SK-N-SH (cell line): ENCODE measurements at regions not wholly inside any gene's neighbourhood (a gene's known extent, or its start where the extent isn't known, plus 50 kb on each side); places are given as distances from the start of the nearest gene placed in this dataset.

Experiments
- CTCF ChIA-PET: fragments of 300-600, 350-600 bp; formaldehyde crosslinking; extraction: SDS; loops from one replicate; lab custom pipeline; 2021; lab: Yijun Ruan, JAX
- POLR2A ChIA-PET: fragments of 350-600 bp; sonication (Branson Sonifier 250); formaldehyde crosslinking; extraction: SDS; loops from one replicate; lab custom pipeline; 2020; ENCODE audit warnings: antibody characterized with exemption, inconsistent platforms; lab: Yijun Ruan, JAX
- DNase-seq: peaks from one replicate; pipeline ENCODE4 v3.0.0; 2012
- H2AFZ ChIP-seq: fragments of 200-600 bp; sonication (generic); 2 replicates; pipeline ENCODE4 v1.8.1; 2016; ENCODE audit warnings: antibody characterized with exemption, mild to moderate bottlenecking, low read depth
- H3F3A ChIP-seq: fragments of 200-600 bp; sonication (generic); replicated peaks from 2 replicates; pipeline ENCODE3; 2016; ENCODE audit warnings: antibody characterized with exemption, mild to moderate bottlenecking; ENCODE audit not compliant: insufficient read depth
- H3K27ac ChIP-seq, 2 experiments: fragments of 200-500 bp in 1 of 2; fragments of 200-600 bp in 1 of 2; sonication (Bioruptor generic) in 1 of 2; sonication (generic), shearing (Covaris generic) in 1 of 2; 2 replicates each; pipeline versions ENCODE4 v1.5.1 to v1.6.1; 2014 to 2016; ENCODE audit warnings: low read depth in 2 of 2, inconsistent platforms in 1 of 2, low read length in 1 of 2, mild to moderate bottlenecking in 1 of 2, mixed read lengths in 1 of 2
- H3K27me3 ChIP-seq: fragments of 200-600 bp; sonication (generic), shearing (Covaris generic); 2 replicates; pipeline ENCODE4 v1.6.1; 2016; ENCODE audit warnings: mixed run types; ENCODE audit not compliant: insufficient read depth
- H3K36me3 ChIP-seq, 2 experiments: fragments of 200-500 bp in 1 of 2; fragments of 200-600 bp in 1 of 2; sonication (Bioruptor generic) in 1 of 2; sonication (generic) in 1 of 2; replicated peaks in 1 of 2; 2 replicates each; pipeline versions ENCODE3 to v1.5.1; 2014 to 2016; ENCODE audit warnings: low read length in 1 of 2, mild to moderate bottlenecking in 1 of 2; ENCODE audit not compliant: insufficient read depth in 2 of 2, control insufficient read depth in 1 of 2
- H3K4me1 ChIP-seq, 2 experiments: fragments of 200-500 bp in 1 of 2; fragments of 200-600 bp in 1 of 2; sonication (Bioruptor generic) in 1 of 2; sonication (generic), shearing (Covaris generic) in 1 of 2; 2 replicates each; pipeline versions ENCODE4 v1.5.1 to v1.6.1; 2014 to 2016; ENCODE audit warnings: low read depth in 1 of 2, low read length in 1 of 2, mixed run types in 1 of 2; ENCODE audit not compliant: insufficient read depth in 2 of 2, control insufficient read depth in 1 of 2
- H3K4me2 ChIP-seq: fragments of 200-600 bp; sonication (generic), shearing (Covaris generic); 2 replicates; pipeline ENCODE4 v1.6.1; 2017; ENCODE audit warnings: mixed run types
- H3K4me3 ChIP-seq, 2 experiments: fragments of 200-500 bp in 1 of 2; fragments of 200-600 bp in 1 of 2; sonication (Bioruptor generic) in 1 of 2; sonication (generic), shearing (Covaris generic) in 1 of 2; 2 replicates each; pipeline versions ENCODE4 v1.5.1 to v1.8.1; 2014 to 2016; ENCODE audit warnings: low read depth in 2 of 2, inconsistent platforms in 1 of 2, low read length in 1 of 2, mild to moderate bottlenecking in 1 of 2, mixed read lengths in 1 of 2, moderate library complexity in 1 of 2
- H3K79me2 ChIP-seq: fragments of 200-600 bp; sonication (generic); 2 replicates; pipeline ENCODE4 v1.8.1; 2017; ENCODE audit warnings: mild to moderate bottlenecking; ENCODE audit not compliant: insufficient read depth
- H3K9ac ChIP-seq: fragments of 200-600 bp; sonication (generic); 2 replicates; pipeline ENCODE4 v1.6.1; 2017; ENCODE audit warnings: mixed run types
- H3K9me2 ChIP-seq: fragments of 200-600 bp; sonication (generic); 2 replicates; pipeline ENCODE4 v1.6.1; 2017; ENCODE audit warnings: mixed run types
- H3K9me3 ChIP-seq: fragments of 200-600 bp; sonication (generic); 2 replicates; pipeline ENCODE4 v1.6.1; 2017; ENCODE audit warnings: mixed run types, mild to moderate bottlenecking, moderate library complexity
- H4K20me1 ChIP-seq: fragments of 200-600 bp; sonication (generic); 2 replicates; pipeline ENCODE4 v1.6.1; 2017; ENCODE audit warnings: mild to moderate bottlenecking, mixed run types; ENCODE audit not compliant: insufficient read depth
- CHD2 ChIP-seq: fragments of 150-350 bp; IDR thresholded peaks from 2 replicates; pipeline ENCODE4 v1.6.1; 2018; ENCODE audit warnings: low read length; ENCODE audit not compliant: partially characterized antibody
- CTCF ChIP-seq: fragments of 200-600 bp; sonication (generic); IDR thresholded peaks from 2 replicates; pipeline ENCODE4 v1.6.1; 2017; ENCODE audit warnings: antibody characterized with exemption, mild to moderate bottlenecking, moderate library complexity
- ELF1 ChIP-seq: IDR thresholded peaks from 2 replicates; pipeline ENCODE4 v1.4.0; 2012
- EZH2phosphoT487 ChIP-seq: fragments of 200-600 bp; sonication (generic); IDR thresholded peaks from 2 replicates; pipeline ENCODE4 v1.6.1; 2017; ENCODE audit warnings: low read depth, mixed run types, mild to moderate bottlenecking, antibody characterized with exemption, moderate library complexity, borderline replicate concordance
- FOSL2 ChIP-seq: IDR thresholded peaks from 2 replicates; pipeline ENCODE4 v1.4.0; 2012; ENCODE audit warnings: low read depth, mild to moderate bottlenecking, moderate library complexity, borderline replicate concordance
- FOXM1 ChIP-seq: IDR thresholded peaks from 2 replicates; pipeline ENCODE4 v1.4.0; 2012; ENCODE audit warnings: low read depth, mild to moderate bottlenecking
- IRF3 ChIP-seq: fragments of 150-350 bp; IDR thresholded peaks from 2 replicates; pipeline ENCODE4 v1.6.1; 2016; ENCODE audit warnings: mild to moderate bottlenecking, low read depth, low read length
- MAX ChIP-seq: IDR thresholded peaks from 2 replicates; pipeline ENCODE4 v1.4.0; 2012; ENCODE audit warnings: low read depth
- MXI1 ChIP-seq: IDR thresholded peaks from 2 replicates; pipeline ENCODE4 v1.6.1; 2012; ENCODE audit warnings: mild to moderate bottlenecking, low read depth, low read length, improper control_type of control experiment
- NFIC ChIP-seq: IDR thresholded peaks from 2 replicates; pipeline ENCODE4 v1.4.0; 2012; ENCODE audit warnings: borderline replicate concordance
- POLR2AphosphoS5 ChIP-seq: IDR thresholded peaks from 2 replicates; pipeline ENCODE4 v1.6.1; 2012; ENCODE audit warnings: low read depth, low read length
- RAD21 ChIP-seq: IDR thresholded peaks from 2 replicates; pipeline ENCODE4 v1.6.1; 2012; ENCODE audit warnings: mild to moderate bottlenecking, low read length
- RXRA ChIP-seq: IDR thresholded peaks from 2 replicates; pipeline ENCODE4 v1.4.0; 2012; ENCODE audit warnings: low read depth, mild to moderate bottlenecking, borderline replicate concordance
- SMC3 ChIP-seq: IDR thresholded peaks from 2 replicates; pipeline ENCODE4 v1.6.1; 2012; ENCODE audit warnings: low read depth, low read length, improper control_type of control experiment
- TAF1 ChIP-seq: IDR thresholded peaks from 2 replicates; pipeline ENCODE4 v1.6.1; 2012; ENCODE audit warnings: low read depth, mild to moderate bottlenecking, low read length, moderate library complexity, borderline replicate concordance
- USF1 ChIP-seq: IDR thresholded peaks from 2 replicates; pipeline ENCODE4 v1.4.0; 2012; ENCODE audit warnings: low read depth, borderline replicate concordance
- USF2 ChIP-seq: fragments of 150-350 bp; IDR thresholded peaks from 2 replicates; pipeline ENCODE4 v1.6.1; 2017; ENCODE audit warnings: antibody characterized with exemption, low read length, low read depth, borderline replicate concordance
- ZBTB33 ChIP-seq: IDR thresholded peaks from 2 replicates; pipeline ENCODE4 v1.4.0; 2012; ENCODE audit warnings: low read depth, borderline replicate concordance
- WGBS: methylation state at CpG from one replicate; pipeline ENCODE4 v1.1.6; 2017; ENCODE audit warnings: low lambda C conversion rate; 5-methylcytosine and 5-hydroxymethylcytosine counted together

GRCh38 chr16:76959166-76959565 is 231.8 kb upstream of the MON1B start:
- Histone ChIP-seq H3K36me3 (no peaks in the 10 kb centered on the region), H3K4me1 (peaks cover 0 to 2% of the 10 kb centered on the region in 2 experiments; a peak in 1 of 4 replicates), H3K9me2 (no peaks in the 10 kb centered on the region), H3K27me3 (no peaks in the 10 kb centered on the region), H4K20me1 (no peaks in the 10 kb centered on the region), H3K27ac (no peak overlapping the region), H3K4me3 (no peak overlapping the region), H3K79me2 (no peaks in the 10 kb centered on the region), H3K9me3 (no peaks in the 10 kb centered on the region), H3K9ac (no peak overlapping the region), H3K4me2 (no peak overlapping the region), H3F3A (no peaks in the 10 kb centered on the region), H2AFZ (no peak overlapping the region)
- 22% methylated on average over 1 of the region's 1 CpG for WGBS
- no peak for TF ChIP-seq CTCF
- no peak for TF ChIP-seq EZH2phosphoT487
- no peak for TF ChIP-seq SMC3
- TF ChIP-seq TAF1, result no peak
- TF ChIP-seq USF1, result no peak
- no peak for DNase-seq
- CTCF ChIA-PET, result no interaction called here
- POLR2A ChIA-PET, result no interaction called here

- Histone ChIP-seq H3K4me3 (no peak overlapping the region), H3K4me1 (peaks cover 0 to 5% of the 10 kb centered on the region in 2 experiments; a peak in 2 of 4 replicates), H3K27me3 (no peaks in the 10 kb centered on the region), H3K27ac (no peak overlapping the region), H3K9me2 (no peaks in the 10 kb centered on the region), H3K79me2 (no peaks in the 10 kb centered on the region), H3K4me2 (no peak overlapping the region), H3K36me3 (no peaks in the 10 kb centered on the region), H4K20me1 (no peaks in the 10 kb centered on the region), H3K9ac (no peak overlapping the region), H3K9me3 (no peaks in the 10 kb centered on the region), H2AFZ (no peak overlapping the region), H3F3A (no peaks in the 10 kb centered on the region)
- ChIA-PET POLR2A (no interaction called here), CTCF (no interaction called here)
- 65% methylated on average over 9 of the region's 9 CpGs for WGBS
- DNase-seq, result no peak
- TF ChIP-seq MXI1 (no peak), IRF3 (no peak), NFIC (no peak), RXRA (no peak), ELF1 (no peak), FOXM1 (no peak), FOSL2 (no peak), CHD2 (no peak), USF2 (no peak), POLR2AphosphoS5 (no peak), ZBTB33 (no peak), CTCF (no peak), RAD21 (no peak), MAX (no peak)
Observed at GRCh38 chr16:76963614-76964315, 227.2 kb upstream of the MON1B start.
